Osteoblast (primary cell): ENCODE measurements at regions not wholly inside any gene's neighbourhood (a gene's known extent, or its start where the extent isn't known, plus 50 kb on each side); places are given as distances from the start of the nearest gene placed in this dataset.

ENCODE experiments used
- DNase-seq: peaks from one replicate; pipeline ENCODE4 v3.0.0; 2011; ENCODE audit warnings: low spot score, mixed read lengths; ENCODE audit not compliant: insufficient read length; ENCODE audit errors: missing footprints
- H2AFZ ChIP-seq: 2 replicates; pipeline ENCODE4 v1.6.0; 2011; ENCODE audit warnings: mild to moderate bottlenecking, low read length
- H3K27ac ChIP-seq: 2 replicates; pipeline ENCODE4 v1.5.1; 2011; ENCODE audit warnings: mild to moderate bottlenecking, low read depth, low read length, moderate library complexity
- H3K27me3 ChIP-seq: 2 replicates; pipeline ENCODE4 v1.6.0; 2012; ENCODE audit warnings: mild to moderate bottlenecking, control low read depth, inconsistent platforms, low read length, moderate library complexity; ENCODE audit not compliant: insufficient read depth
- H3K36me3 ChIP-seq: 2 replicates; pipeline ENCODE4 v1.5.1; 2011; ENCODE audit warnings: mild to moderate bottlenecking, low read length, control low read depth, moderate library complexity; ENCODE audit not compliant: insufficient read depth
- H3K4me1 ChIP-seq: 2 replicates; pipeline ENCODE4 v1.5.1; 2011; ENCODE audit warnings: mild to moderate bottlenecking, low read length, control low read depth, moderate library complexity; ENCODE audit not compliant: insufficient read depth
- H3K4me2 ChIP-seq: 2 replicates; pipeline ENCODE4 v1.6.0; 2011; ENCODE audit warnings: mild to moderate bottlenecking, low read length; ENCODE audit not compliant: insufficient read depth
- H3K4me3 ChIP-seq: fragments of 200-600 bp; sonication (generic); 3 replicates; pipeline ENCODE4 v1.5.1; 2012; ENCODE audit warnings: mild to moderate bottlenecking, low read length, inconsistent platforms; ENCODE audit not compliant: insufficient read depth
- H3K79me2 ChIP-seq: 2 replicates; pipeline ENCODE4 v1.6.0; 2012; ENCODE audit warnings: mild to moderate bottlenecking, low read length, control low read depth, inconsistent platforms; ENCODE audit not compliant: insufficient read depth
- H3K9me3 ChIP-seq: 2 replicates; pipeline ENCODE4 v1.5.1; 2011; ENCODE audit warnings: low read depth, low read length, control low read depth
- H4K20me1 ChIP-seq: 2 replicates; pipeline ENCODE4 v1.6.0; 2012; ENCODE audit warnings: mild to moderate bottlenecking, low read length, control low read depth; ENCODE audit not compliant: insufficient read depth
- TF ChIP-seq, protein P1 (sequence below): IDR thresholded peaks from 2 replicates; pipeline ENCODE4 v1.5.1; 2011; ENCODE audit warnings: mild to moderate bottlenecking, low read depth, low read length, moderate library complexity; ENCODE audit errors: extremely low read depth

DNA sequence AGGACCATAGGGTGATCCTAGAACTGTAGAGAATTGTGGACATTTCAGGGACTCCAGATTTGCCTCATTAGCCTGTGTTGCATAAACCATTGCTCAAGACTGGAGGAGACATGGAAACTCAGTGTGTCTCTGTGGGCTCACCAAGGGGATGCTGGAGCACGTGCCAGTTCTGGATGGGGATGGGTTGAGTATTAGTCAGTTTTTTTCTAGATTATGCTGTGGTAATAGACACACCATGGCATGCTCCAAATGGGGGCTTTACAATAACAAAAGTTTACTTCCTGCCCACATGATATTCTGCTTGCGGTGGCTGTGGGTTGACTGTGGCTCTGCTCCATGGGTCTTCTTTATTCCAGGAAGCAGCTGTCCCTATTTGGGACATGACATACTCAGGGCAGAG is 125.4 kb downstream of the FOXD2 start:
- H3K4me2 ChIP-seq, result no peak overlapping the region
- H4K20me1 ChIP-seq, result no peaks in the 10 kb centered on the region
- H3K4me1 ChIP-seq, result peaks cover 4% of the 10 kb centered on the region
- no peak for DNase-seq
- H3K27ac ChIP-seq, result no peak overlapping the region
- peaks cover 4% of the 10 kb centered on the region for H3K27me3 ChIP-seq
- no peaks in the 10 kb centered on the region for H3K36me3 ChIP-seq
- no peak overlapping the region for H2AFZ ChIP-seq
- TF ChIP-seq, protein P1, sequence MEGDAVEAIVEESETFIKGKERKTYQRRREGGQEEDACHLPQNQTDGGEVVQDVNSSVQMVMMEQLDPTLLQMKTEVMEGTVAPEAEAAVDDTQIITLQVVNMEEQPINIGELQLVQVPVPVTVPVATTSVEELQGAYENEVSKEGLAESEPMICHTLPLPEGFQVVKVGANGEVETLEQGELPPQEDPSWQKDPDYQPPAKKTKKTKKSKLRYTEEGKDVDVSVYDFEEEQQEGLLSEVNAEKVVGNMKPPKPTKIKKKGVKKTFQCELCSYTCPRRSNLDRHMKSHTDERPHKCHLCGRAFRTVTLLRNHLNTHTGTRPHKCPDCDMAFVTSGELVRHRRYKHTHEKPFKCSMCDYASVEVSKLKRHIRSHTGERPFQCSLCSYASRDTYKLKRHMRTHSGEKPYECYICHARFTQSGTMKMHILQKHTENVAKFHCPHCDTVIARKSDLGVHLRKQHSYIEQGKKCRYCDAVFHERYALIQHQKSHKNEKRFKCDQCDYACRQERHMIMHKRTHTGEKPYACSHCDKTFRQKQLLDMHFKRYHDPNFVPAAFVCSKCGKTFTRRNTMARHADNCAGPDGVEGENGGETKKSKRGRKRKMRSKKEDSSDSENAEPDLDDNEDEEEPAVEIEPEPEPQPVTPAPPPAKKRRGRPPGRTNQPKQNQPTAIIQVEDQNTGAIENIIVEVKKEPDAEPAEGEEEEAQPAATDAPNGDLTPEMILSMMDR, result no peak
- no peak overlapping the region for H3K4me3 ChIP-seq
- no peaks in the 10 kb centered on the region for H3K79me2 ChIP-seq
- no peaks in the 10 kb centered on the region for H3K9me3 ChIP-seq

DNA sequence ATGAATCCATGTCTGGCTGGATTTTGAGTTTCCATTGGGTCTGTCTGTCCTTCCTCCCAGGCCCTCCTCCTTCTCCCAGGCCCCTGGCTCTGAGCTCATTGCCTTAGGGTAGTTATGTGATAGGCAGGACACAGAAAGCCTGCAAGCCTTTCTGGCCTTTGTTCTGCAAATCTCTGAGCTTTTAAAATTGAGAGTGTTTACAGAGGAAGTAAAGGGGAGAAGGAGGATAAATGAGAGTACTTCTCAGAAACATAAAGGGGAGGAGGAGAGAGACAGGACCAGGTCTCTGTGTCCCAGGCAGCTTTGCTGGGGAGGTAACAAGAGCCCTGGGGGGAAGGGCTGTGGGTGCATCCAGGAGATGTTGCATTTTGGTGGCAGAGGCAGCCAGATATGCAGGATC is 126.7 kb downstream of the FOXD2 start:
- H3K9me3 ChIP-seq, result no peaks in the 10 kb centered on the region
- peaks cover 9% of the 10 kb centered on the region for H3K4me1 ChIP-seq
- H3K27ac ChIP-seq, result no peak overlapping the region
- H2AFZ ChIP-seq, result no peak overlapping the region
- no peak overlapping the region for H3K4me2 ChIP-seq
- DNase-seq, result no peak
- no peaks in the 10 kb centered on the region for H3K79me2 ChIP-seq
- H3K4me3 ChIP-seq, result no peak overlapping the region
- TF ChIP-seq, protein P1, result no peak
- no peaks in the 10 kb centered on the region for H3K36me3 ChIP-seq
- no peaks in the 10 kb centered on the region for H4K20me1 ChIP-seq
- no peaks in the 10 kb centered on the region for H3K27me3 ChIP-seq

DNA sequence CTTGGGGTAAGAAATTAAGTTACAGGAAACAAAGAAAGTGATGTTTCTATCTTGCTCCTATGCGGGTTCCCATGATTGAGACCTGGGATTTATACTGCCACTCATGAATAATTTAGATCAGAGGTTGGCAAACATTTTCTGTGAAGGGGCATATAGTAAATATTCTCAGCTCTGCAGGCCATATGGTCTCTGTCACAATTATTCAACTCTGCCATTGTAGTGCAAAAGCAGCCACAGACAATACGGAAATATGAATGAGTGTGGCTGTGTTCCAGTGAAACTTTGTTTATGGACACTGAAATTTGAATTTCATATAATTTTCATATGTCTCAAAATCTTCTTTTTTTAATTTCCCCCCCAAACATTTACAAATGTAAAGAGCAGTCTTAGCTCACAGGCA is 127.2 kb downstream of the FOXD2 start:
- H3K36me3 ChIP-seq, result no peaks in the 10 kb centered on the region
- TF ChIP-seq, protein P1, result no peak

DNA sequence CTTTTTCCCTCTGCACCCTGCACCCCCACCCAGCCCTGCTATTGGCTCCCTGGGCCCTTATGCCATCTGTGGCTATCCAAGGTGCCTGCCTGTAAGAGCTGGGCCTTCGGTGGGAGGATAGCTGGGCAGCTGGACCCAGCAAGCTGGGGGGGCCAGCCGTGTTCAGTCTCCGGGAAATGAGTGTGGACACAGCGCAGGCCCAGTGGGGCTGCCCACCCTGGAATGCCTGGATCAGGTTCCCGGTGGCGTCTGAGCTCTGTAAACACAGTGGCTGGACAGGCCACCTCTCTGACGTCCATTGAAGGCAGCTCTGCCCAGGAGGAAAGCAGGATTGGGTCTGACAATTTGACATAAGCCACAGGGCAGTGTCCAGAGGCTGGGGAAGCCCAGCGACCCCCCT is 127.8 kb downstream of the FOXD2 start:
- no peak overlapping the region for H3K27ac ChIP-seq
- H3K36me3 ChIP-seq, result no peaks in the 10 kb centered on the region
- TF ChIP-seq, protein P1, result no peak

More for the DNA sequence above, 127.2 kb downstream of the FOXD2 start:
- Histone ChIP-seq H2AFZ (no peak overlapping the region), H3K27me3 (no peaks in the 10 kb centered on the region), H4K20me1 (no peaks in the 10 kb centered on the region), H3K4me1 (peaks cover 13% of the 10 kb centered on the region), H3K27ac (no peak overlapping the region), H3K79me2 (no peaks in the 10 kb centered on the region), H3K4me2 (no peak overlapping the region), H3K9me3 (no peaks in the 10 kb centered on the region), H3K4me3 (no peak overlapping the region)
- no peak for DNase-seq

More for the DNA sequence above, 127.8 kb downstream of the FOXD2 start:
- H3K4me2 ChIP-seq, result no peak overlapping the region
- peak; percentile 52 for DNase-seq
- peaks cover 17% of the 10 kb centered on the region for H3K4me1 ChIP-seq
- no peaks in the 10 kb centered on the region for H3K27me3 ChIP-seq
- H2AFZ ChIP-seq, result no peak overlapping the region
- H3K9me3 ChIP-seq, result no peaks in the 10 kb centered on the region
- H4K20me1 ChIP-seq, result no peaks in the 10 kb centered on the region
- no peak overlapping the region for H3K4me3 ChIP-seq
- no peaks in the 10 kb centered on the region for H3K79me2 ChIP-seq
